ENCODE measurements at regions not wholly inside any gene's neighbourhood (a gene's known extent, or its start where the extent isn't known, plus 50 kb on each side); places are given as distances from the start of the nearest gene placed in this dataset.

DNA sequence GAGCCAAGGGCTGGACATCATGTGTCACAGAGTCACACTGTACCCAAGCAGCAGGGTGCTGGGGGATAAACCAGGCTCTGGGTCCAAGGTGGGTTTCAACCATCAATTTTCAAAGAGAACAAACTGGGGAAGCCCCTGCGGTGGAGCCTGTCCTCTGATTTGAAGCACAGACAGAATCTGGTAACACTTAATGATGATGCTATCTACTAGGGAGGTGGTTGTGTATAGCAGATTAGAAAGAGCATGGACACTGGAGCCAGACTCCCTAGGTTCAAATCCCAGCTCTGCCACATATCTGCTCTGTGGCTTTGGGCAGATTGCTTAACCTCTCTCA is 204.9 kb upstream of the ZMIZ1 start:
- H3K27ac ChIP-seq (replicated peaks; ENCODE audit: low read length) = no peak overlapping the region
- no peak overlapping the region for H3K4ac ChIP-seq (ENCODE audit: low read length)
- no peak overlapping the region for H2BK5ac ChIP-seq (ENCODE audit: low read length)
- H2BK15ac ChIP-seq (ENCODE audit: low read length) = no peak overlapping the region
- no peak overlapping the region for H2AK5ac ChIP-seq (ENCODE audit: low read depth, low read length)
- H3K79me1 ChIP-seq (ENCODE audit: low read depth, low read length) = no peaks in the 10 kb centered on the region
- no peak overlapping the region for H3K4me3 ChIP-seq (ENCODE audit: low read length in 2 of 2)
- H3K4me2 ChIP-seq (ENCODE audit: insufficient read depth, low read length, poor library complexity, severe bottlenecking) = no peak overlapping the region
- H2BK12ac ChIP-seq (ENCODE audit: low read length) = no peak overlapping the region
- H3K9me3 ChIP-seq (replicated peaks in 1 of 2; ENCODE audit: control insufficient read depth in 2 of 2, insufficient read depth in 1 of 2, low read depth in 1 of 2, low read length in 2 of 2) = no peaks in the 10 kb centered on the region
- no peak overlapping the region for H3K9ac ChIP-seq (ENCODE audit: low read depth, low read length, poor library complexity)
- H2AFZ ChIP-seq (ENCODE audit: low read length) = no peak overlapping the region
- no peak overlapping the region for H3K23ac ChIP-seq (ENCODE audit: low read depth, low read length, poor library complexity)
- peaks cover 0 to 11% (median 0%) of the 10 kb centered on the region in 3 experiments for H3K27me3 ChIP-seq (ENCODE audit: control insufficient read depth in 3 of 3, insufficient read depth in 3 of 3, low read depth in 1 of 3, low read length in 3 of 3)
- no CpG with 5 or more reads among the region's 1 CpG for WGBS, 2 donors (ENCODE audit: extremely low coverage in 2 of 2, insufficient read length in 2 of 2, insufficient replicate concordance in 1 of 2)
- no peak overlapping the region for H3K14ac ChIP-seq (ENCODE audit: low read length)
- H2BK120ac ChIP-seq (ENCODE audit: low read depth, low read length) = no peak overlapping the region
- DNase-seq (ENCODE audit: low spot score) = no peak
- no peak overlapping the region for H4K8ac ChIP-seq (ENCODE audit: low read depth, low read length)
- H3K4me1 ChIP-seq (ENCODE audit: control insufficient read depth in 2 of 2, insufficient read depth in 1 of 2, low read depth in 1 of 2, low read length in 2 of 2) = peaks cover 0 to 4% of the 10 kb centered on the region in 2 donors
- H3K18ac ChIP-seq (ENCODE audit: low read length) = peak overlapping the region; percentile 53
- H3K36me3 ChIP-seq (replicated peaks in 1 of 2; ENCODE audit: control insufficient read depth in 2 of 2, insufficient read depth in 2 of 2, low read length in 2 of 2) = no peaks in the 10 kb centered on the region
- no peak overlapping the region for H4K91ac ChIP-seq (ENCODE audit: low read depth, low read length, poor library complexity)

- Histone ChIP-seq H3K27ac (replicated peaks; ENCODE audit: low read length) (no peak overlapping the region), H2AFZ (ENCODE audit: low read length) (no peak overlapping the region), H2AK5ac (ENCODE audit: low read depth, low read length) (no peak overlapping the region), H3K18ac (ENCODE audit: low read length) (no peak overlapping the region), H2BK12ac (ENCODE audit: low read length) (no peak overlapping the region), H3K4me3 (ENCODE audit: low read length in 2 of 2) (no peak overlapping the region), H2BK15ac (ENCODE audit: low read length) (peak overlapping the region; percentile 49), H4K8ac (ENCODE audit: low read depth, low read length) (no peak overlapping the region), H3K36me3 (replicated peaks in 1 of 2; ENCODE audit: control insufficient read depth in 2 of 2, insufficient read depth in 2 of 2, low read length in 2 of 2) (no peaks in the 10 kb centered on the region), H3K4ac (ENCODE audit: low read length) (no peak overlapping the region), H3K4me1 (ENCODE audit: control insufficient read depth in 2 of 2, insufficient read depth in 1 of 2, low read depth in 1 of 2, low read length in 2 of 2) (peaks cover 0 to 4% of the 10 kb centered on the region in 2 donors), H3K9me3 (replicated peaks in 1 of 2; ENCODE audit: control insufficient read depth in 2 of 2, insufficient read depth in 1 of 2, low read depth in 1 of 2, low read length in 2 of 2) (no peaks in the 10 kb centered on the region), H3K14ac (ENCODE audit: low read length) (no peak overlapping the region), H3K23ac (ENCODE audit: low read depth, low read length, poor library complexity) (no peak overlapping the region), H3K4me2 (ENCODE audit: insufficient read depth, low read length, poor library complexity, severe bottlenecking) (no peak overlapping the region), H2BK120ac (ENCODE audit: low read depth, low read length) (no peak overlapping the region), H3K9ac (ENCODE audit: low read depth, low read length, poor library complexity) (no peak overlapping the region), H3K79me1 (ENCODE audit: low read depth, low read length) (no peaks in the 10 kb centered on the region), H3K27me3 (ENCODE audit: control insufficient read depth in 3 of 3, insufficient read depth in 3 of 3, low read depth in 1 of 3, low read length in 3 of 3) (peaks cover 0 to 13% (median 0%) of the 10 kb centered on the region in 3 experiments), H4K91ac (ENCODE audit: low read depth, low read length, poor library complexity) (no peak overlapping the region), H2BK5ac (ENCODE audit: low read length) (no peak overlapping the region)
- DNase-seq (ENCODE audit: low spot score) = no peak
- no CpG with 5 or more reads among the region's 14 CpGs for WGBS, 2 donors (ENCODE audit: extremely low coverage in 2 of 2, insufficient read length in 2 of 2, insufficient replicate concordance in 1 of 2)
These were observed 203.8 kb upstream of the ZMIZ1 start for GRCh38 chr10:78864761-78865537.

DNA sequence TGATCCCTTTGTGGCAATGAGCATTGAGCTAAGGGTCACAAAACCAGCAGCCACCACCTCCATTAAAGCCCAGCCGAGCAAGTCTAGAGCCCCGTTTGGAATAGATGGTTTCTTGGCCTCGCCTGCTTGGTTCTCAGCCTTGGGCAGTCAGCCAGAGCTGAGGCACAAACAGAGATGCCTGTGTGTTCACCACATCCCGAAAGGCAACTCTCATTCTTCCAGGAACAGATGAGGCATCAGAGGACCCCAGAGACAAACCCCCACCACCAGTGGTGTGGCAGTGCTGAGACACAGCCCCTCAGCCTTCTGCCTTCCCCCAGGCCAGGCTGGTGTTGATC is 203.3 kb upstream of the ZMIZ1 start:
- Histone ChIP-seq H3K27me3 (ENCODE audit: control insufficient read depth in 3 of 3, insufficient read depth in 3 of 3, low read depth in 1 of 3, low read length in 3 of 3) (peaks cover 0 to 10% (median 0%) of the 10 kb centered on the region in 3 experiments), H2BK5ac (ENCODE audit: low read length) (no peak overlapping the region)

GRCh38 chr10:78865931-78866717 is 202.6 kb upstream of the ZMIZ1 start:
- H3K4me1 ChIP-seq (ENCODE audit: control insufficient read depth in 2 of 2, insufficient read depth in 1 of 2, low read depth in 1 of 2, low read length in 2 of 2) = no peaks in the 10 kb centered on the region
- no peak overlapping the region for H2BK5ac ChIP-seq (ENCODE audit: low read length)
- no peak overlapping the region for H3K27ac ChIP-seq (replicated peaks; ENCODE audit: low read length)
- no peak overlapping the region for H2BK12ac ChIP-seq (ENCODE audit: low read length)
- H3K23ac ChIP-seq (ENCODE audit: low read depth, low read length, poor library complexity) = no peak overlapping the region
- no CpG with 5 or more reads among the region's 12 CpGs for WGBS, 2 donors (ENCODE audit: extremely low coverage in 2 of 2, insufficient read length in 2 of 2, insufficient replicate concordance in 1 of 2)
- no peak overlapping the region for H2AFZ ChIP-seq (ENCODE audit: low read length)
- H2BK120ac ChIP-seq (ENCODE audit: low read depth, low read length) = peak overlapping the region; percentile 50
- H3K79me1 ChIP-seq (ENCODE audit: low read depth, low read length) = no peaks in the 10 kb centered on the region
- H3K27me3 ChIP-seq (ENCODE audit: control insufficient read depth in 3 of 3, insufficient read depth in 3 of 3, low read depth in 1 of 3, low read length in 3 of 3) = peaks cover 0 to 10% (median 0%) of the 10 kb centered on the region in 3 experiments
- H4K91ac ChIP-seq (ENCODE audit: low read depth, low read length, poor library complexity) = no peak overlapping the region
- no peak for DNase-seq (ENCODE audit: low spot score)
- no peak overlapping the region for H3K14ac ChIP-seq (ENCODE audit: low read length)
- H3K4me3 ChIP-seq (ENCODE audit: low read length in 2 of 2) = no peak overlapping the region
- H2AK5ac ChIP-seq (ENCODE audit: low read depth, low read length) = peak overlapping the region; percentile 67
- no peak overlapping the region for H3K4me2 ChIP-seq (ENCODE audit: insufficient read depth, low read length, poor library complexity, severe bottlenecking)
- peak overlapping the region; percentile 26 for H3K9ac ChIP-seq (ENCODE audit: low read depth, low read length, poor library complexity)
- no peak overlapping the region for H4K8ac ChIP-seq (ENCODE audit: low read depth, low read length)
- H3K18ac ChIP-seq (ENCODE audit: low read length) = peak overlapping the region; percentile 50
- peak overlapping the region; percentile 77 for H2BK15ac ChIP-seq (ENCODE audit: low read length)
- no peaks in the 10 kb centered on the region for H3K9me3 ChIP-seq (replicated peaks in 1 of 2; ENCODE audit: control insufficient read depth in 2 of 2, insufficient read depth in 1 of 2, low read depth in 1 of 2, low read length in 2 of 2)
- no peak overlapping the region for H3K4ac ChIP-seq (ENCODE audit: low read length)
- no peaks in the 10 kb centered on the region for H3K36me3 ChIP-seq (replicated peaks in 1 of 2; ENCODE audit: control insufficient read depth in 2 of 2, insufficient read depth in 2 of 2, low read length in 2 of 2)

More for the DNA sequence above, 203.3 kb upstream of the ZMIZ1 start:
- no peak overlapping the region for H3K23ac ChIP-seq (ENCODE audit: low read depth, low read length, poor library complexity)
- H3K18ac ChIP-seq (ENCODE audit: low read length) = no peak overlapping the region
- no peaks in the 10 kb centered on the region for H3K79me1 ChIP-seq (ENCODE audit: low read depth, low read length)
- H2BK15ac ChIP-seq (ENCODE audit: low read length) = no peak overlapping the region
- H2AK5ac ChIP-seq (ENCODE audit: low read depth, low read length) = no peak overlapping the region
- no peak overlapping the region for H3K9ac ChIP-seq (ENCODE audit: low read depth, low read length, poor library complexity)
- no CpG with 5 or more reads among the region's 4 CpGs for WGBS, 2 donors (ENCODE audit: extremely low coverage in 2 of 2, insufficient read length in 2 of 2, insufficient replicate concordance in 1 of 2)
- no peaks in the 10 kb centered on the region for H3K9me3 ChIP-seq (replicated peaks in 1 of 2; ENCODE audit: control insufficient read depth in 2 of 2, insufficient read depth in 1 of 2, low read depth in 1 of 2, low read length in 2 of 2)
- no peak overlapping the region for H3K4ac ChIP-seq (ENCODE audit: low read length)
- DNase-seq (ENCODE audit: low spot score) = no peak
- no peak overlapping the region for H2BK12ac ChIP-seq (ENCODE audit: low read length)
- peaks cover 0 to under 1% of the 10 kb centered on the region in 2 donors for H3K4me1 ChIP-seq (ENCODE audit: control insufficient read depth in 2 of 2, insufficient read depth in 1 of 2, low read depth in 1 of 2, low read length in 2 of 2)
- no peak overlapping the region for H3K14ac ChIP-seq (ENCODE audit: low read length)
- H4K8ac ChIP-seq (ENCODE audit: low read depth, low read length) = no peak overlapping the region
- no peak overlapping the region for H3K4me3 ChIP-seq (ENCODE audit: low read length in 2 of 2)
- no peak overlapping the region for H4K91ac ChIP-seq (ENCODE audit: low read depth, low read length, poor library complexity)
- H2BK120ac ChIP-seq (ENCODE audit: low read depth, low read length) = no peak overlapping the region
- H3K36me3 ChIP-seq (replicated peaks in 1 of 2; ENCODE audit: control insufficient read depth in 2 of 2, insufficient read depth in 2 of 2, low read length in 2 of 2) = no peaks in the 10 kb centered on the region
- H3K27ac ChIP-seq (replicated peaks; ENCODE audit: low read length) = no peak overlapping the region
- no peak overlapping the region for H2AFZ ChIP-seq (ENCODE audit: low read length)
- H3K4me2 ChIP-seq (ENCODE audit: insufficient read depth, low read length, poor library complexity, severe bottlenecking) = no peak overlapping the region

Data from neuronal stem cell (in vitro differentiated cells).